ENCODE measurements at regions not wholly inside any gene's neighbourhood (a gene's known extent, or its start where the extent isn't known, plus 50 kb on each side); places are given as distances from the start of the nearest gene placed in this dataset.

DNA sequence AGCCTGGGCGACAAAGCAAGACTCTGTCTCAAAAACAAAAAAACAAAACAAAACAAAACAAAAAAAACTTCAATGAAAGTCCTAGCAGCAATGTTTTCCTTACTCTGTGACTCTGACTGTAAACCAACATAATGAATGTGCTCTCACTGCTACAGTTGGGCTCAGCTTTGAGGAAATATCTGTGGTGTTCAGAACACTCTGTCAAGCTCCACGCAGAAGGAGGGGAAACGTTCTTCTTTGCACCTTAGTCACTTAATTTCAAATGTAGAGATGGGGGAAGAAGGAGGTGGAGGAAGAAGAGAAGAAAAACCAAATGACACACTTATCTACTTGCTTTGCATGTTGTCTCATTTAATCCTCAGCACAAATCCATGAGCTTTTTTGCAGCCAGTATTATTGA is 107.1 kb upstream of the UBE3A start:
- Histone ChIP-seq H4K5ac (ENCODE audit: insufficient read length, low read depth, low read length) (no peak overlapping the region), H4K20me1 (ENCODE audit: control insufficient read depth, insufficient read depth, insufficient read length) (no peaks in the 10 kb centered on the region), H3K23ac (ENCODE audit: insufficient read length, low read depth, low read length) (no peak overlapping the region), H3K4ac (ENCODE audit: low read depth, low read length) (no peak overlapping the region), H3K23me2 (ENCODE audit: insufficient read length, low read depth, low read length, poor library complexity, severe bottlenecking) (no peaks in the 10 kb centered on the region), H2BK20ac (ENCODE audit: low read depth, low read length, poor library complexity, severe bottlenecking) (no peak overlapping the region), H4K8ac (replicated peaks; ENCODE audit: insufficient read length, low read depth, low read length) (no peak overlapping the region), H3K14ac (ENCODE audit: insufficient read depth, low read length) (no peak overlapping the region), H3K27me3 (ENCODE audit: insufficient read depth, low read length) (no peaks in the 10 kb centered on the region), H3K79me2 (ENCODE audit: insufficient read depth, low read length) (no peaks in the 10 kb centered on the region), H2AFZ (ENCODE audit: low read length) (no peak overlapping the region), H3K4me2 (ENCODE audit: insufficient read depth, insufficient read length, low read length) (no peak overlapping the region), H3K27ac (ENCODE audit: insufficient read length, low read depth, low read length) (no peak overlapping the region), H2AK5ac (ENCODE audit: insufficient read length, low read length) (no peak overlapping the region), H3K79me1 (ENCODE audit: insufficient read depth, low read depth, low read length, poor library complexity, severe bottlenecking) (no peaks in the 10 kb centered on the region), H2BK12ac (ENCODE audit: insufficient read length, low read depth, low read length) (no peak overlapping the region), H3T11ph (ENCODE audit: low read length) (no peak overlapping the region), H3K18ac (ENCODE audit: insufficient read length, low read depth, low read length) (no peak overlapping the region), H3K56ac (ENCODE audit: insufficient read length, low read depth, low read length) (no peak overlapping the region), H2BK15ac (ENCODE audit: low read depth, low read length) (no peak overlapping the region), H2BK5ac (ENCODE audit: insufficient read length, low read length) (no peak overlapping the region), H3K4me1 (ENCODE audit: insufficient read depth, low read length) (peaks cover 3% of the 10 kb centered on the region; the same call in 1 of the 2 replicates), H3K9ac (ENCODE audit: extremely low read depth, insufficient read length, low read length) (no peak overlapping the region), H4K91ac (ENCODE audit: insufficient read length, low read depth, low read length) (no peak overlapping the region), H2BK120ac (ENCODE audit: low read depth, low read length, poor library complexity, severe bottlenecking) (no peak overlapping the region), H3K9me3 (ENCODE audit: control insufficient read depth, low read depth, low read length) (no peaks in the 10 kb centered on the region)
- Mint-ChIP-seq H3K4me1 (peaks cover 12 to 16% of the 10 kb centered on the region in 2 experiments), H3K27me3 (ENCODE audit: low read depth) (no peaks in the 10 kb centered on the region; the same call in 1 of the 2 replicates), H3K4me3 (no peak overlapping the region), H3K27ac (no peak overlapping the region), H3K9me3 (no peaks in the 10 kb centered on the region), H3K36me3 (ENCODE audit: insufficient read depth in 1 of 3, low read depth in 3 of 3) (no peaks in the 10 kb centered on the region)
- no peak for DNase-seq
- TF ChIP-seq, protein P1, sequence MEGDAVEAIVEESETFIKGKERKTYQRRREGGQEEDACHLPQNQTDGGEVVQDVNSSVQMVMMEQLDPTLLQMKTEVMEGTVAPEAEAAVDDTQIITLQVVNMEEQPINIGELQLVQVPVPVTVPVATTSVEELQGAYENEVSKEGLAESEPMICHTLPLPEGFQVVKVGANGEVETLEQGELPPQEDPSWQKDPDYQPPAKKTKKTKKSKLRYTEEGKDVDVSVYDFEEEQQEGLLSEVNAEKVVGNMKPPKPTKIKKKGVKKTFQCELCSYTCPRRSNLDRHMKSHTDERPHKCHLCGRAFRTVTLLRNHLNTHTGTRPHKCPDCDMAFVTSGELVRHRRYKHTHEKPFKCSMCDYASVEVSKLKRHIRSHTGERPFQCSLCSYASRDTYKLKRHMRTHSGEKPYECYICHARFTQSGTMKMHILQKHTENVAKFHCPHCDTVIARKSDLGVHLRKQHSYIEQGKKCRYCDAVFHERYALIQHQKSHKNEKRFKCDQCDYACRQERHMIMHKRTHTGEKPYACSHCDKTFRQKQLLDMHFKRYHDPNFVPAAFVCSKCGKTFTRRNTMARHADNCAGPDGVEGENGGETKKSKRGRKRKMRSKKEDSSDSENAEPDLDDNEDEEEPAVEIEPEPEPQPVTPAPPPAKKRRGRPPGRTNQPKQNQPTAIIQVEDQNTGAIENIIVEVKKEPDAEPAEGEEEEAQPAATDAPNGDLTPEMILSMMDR (conservative IDR thresholded peaks at IDR 0.05): no peak
- WGBS (ENCODE audit: extremely low coverage, insufficient read length, low lambda C conversion rate): no CpG with 5 or more reads among the region's 3 CpGs
